B cell (primary cell): ENCODE measurements at regions not wholly inside any gene's neighbourhood (a gene's known extent, or its start where the extent isn't known, plus 50 kb on each side); places are given as distances from the start of the nearest gene placed in this dataset.

Experiments used
- ATAC-seq: fragments of 200-7000 bp; cut with Tn5 transposase; one replicate; pipeline ENCODE4 v1.10.0; 2021; ENCODE audit warnings: low read depth, mild to moderate bottlenecking, moderate number of reproducible peaks, moderate library complexity
- CTCF ChIA-PET: fragments of 350-600 bp; sonication (Branson Sonifier 250); formaldehyde crosslinking; loops from one replicate; lab custom pipeline; 2021; ENCODE audit warnings: antibody characterized with exemption, inconsistent platforms; lab: Charles Lee
- POLR2A ChIA-PET: fragments of 350-600 bp; sonication (Branson Sonifier 250); formaldehyde crosslinking; loops from one replicate; lab custom pipeline; 2021; ENCODE audit warnings: antibody characterized with exemption; lab: Charles Lee
- DNase-seq: peaks from one replicate; pipeline ENCODE4 v3.0.0; 2013
- H2AFZ ChIP-seq: 2 replicates; pipeline ENCODE4 v1.6.1; 2012; ENCODE audit warnings: mild to moderate bottlenecking, low read depth, low read length; ENCODE audit not compliant: insufficient read depth, poor library complexity, severe bottlenecking
- H3K27ac ChIP-seq, 2 donors: 1 replicate in 1 of 2; 2 replicates in 1 of 2; pipeline ENCODE4 v1.5.1; 2012 to 2013; ENCODE audit warnings: low read length in 2 of 2, mild to moderate bottlenecking in 2 of 2, moderate library complexity in 1 of 2
- H3K27me3 ChIP-seq, 4 experiments: fragments of 200-600 bp in 1 of 4; sonication (generic) in 1 of 4; replicated peaks in 1 of 4; 1 replicate in 2 of 4; 2 replicates in 2 of 4; pipeline versions ENCODE4 v1.6.1 to v1.7.0; 2013 to 2016; ENCODE audit warnings: low read length in 3 of 4, mild to moderate bottlenecking in 2 of 4, mixed read lengths in 1 of 4, moderate library complexity in 1 of 4; ENCODE audit not compliant: insufficient read depth in 4 of 4, control insufficient read depth in 3 of 4; ENCODE audit errors: control extremely low read depth in 1 of 4
- H3K36me3 ChIP-seq, 2 experiments: replicated peaks in 1 of 2; 1 replicate in 1 of 2; 2 replicates in 1 of 2; pipeline versions ENCODE4 v1.6.1 to v1.7.1; 2013; ENCODE audit warnings: low read length in 1 of 2; ENCODE audit not compliant: insufficient read depth in 2 of 2, control insufficient read depth in 1 of 2; ENCODE audit errors: control extremely low read depth in 1 of 2, extremely low read depth in 1 of 2
- H3K4me1 ChIP-seq, 2 donors: fragments of 200-600 bp in 1 of 2; sonication (generic) in 1 of 2; 1 replicate in 1 of 2; 2 replicates in 1 of 2; pipeline versions ENCODE4 v1.5.1 to v1.6.1; 2013 to 2017; ENCODE audit warnings: low read length in 2 of 2; ENCODE audit not compliant: control insufficient read depth in 2 of 2, insufficient read depth in 2 of 2
- H3K4me2 ChIP-seq: replicated peaks from 2 replicates; pipeline ENCODE3; 2012; ENCODE audit warnings: mild to moderate bottlenecking, low read depth, low read length; ENCODE audit not compliant: poor library complexity, severe bottlenecking
- H3K4me3 ChIP-seq, 5 experiments: fragments of 200-600 bp in 1 of 5; sonication (generic) in 1 of 5; 1 replicate in 3 of 5; 2 replicates in 2 of 5; pipeline versions ENCODE4 v1.5.1 to v1.7.0; 2011 to 2016; ENCODE audit warnings: low read length in 4 of 5, mild to moderate bottlenecking in 4 of 5, low read depth in 2 of 5, control low read depth in 1 of 5, moderate library complexity in 1 of 5; ENCODE audit not compliant: insufficient read depth in 1 of 5; ENCODE audit errors: control extremely low read depth in 1 of 5, extremely low read depth in 1 of 5
- H3K79me2 ChIP-seq: fragments of 200-600 bp; sonication (generic); one replicate; pipeline ENCODE4 v1.6.0; 2016; ENCODE audit warnings: low read length; ENCODE audit not compliant: control insufficient read depth, insufficient read depth
- H3K9ac ChIP-seq: fragments of 200-600 bp; sonication (generic); 2 replicates; pipeline ENCODE4 v1.6.1; 2017; ENCODE audit warnings: mild to moderate bottlenecking, low read length, moderate library complexity
- H3K9me3 ChIP-seq, 3 donors: one replicate each; pipeline versions ENCODE4 v1.6.1 to v1.7.1; 2013; ENCODE audit warnings: low read length in 2 of 3; ENCODE audit not compliant: control insufficient read depth in 2 of 3, insufficient read depth in 1 of 3; ENCODE audit errors: control extremely low read depth in 1 of 3
- H4K20me1 ChIP-seq: 2 replicates; pipeline ENCODE4 v1.6.0; 2012; ENCODE audit warnings: mild to moderate bottlenecking, low read length; ENCODE audit not compliant: insufficient read depth, control insufficient read depth, poor library complexity, severe bottlenecking
- H3K27ac Mint-ChIP-seq: one replicate; pipeline ENCODE4 v1.8.0; 2021; ENCODE audit warnings: mixed read lengths
- H3K27me3 Mint-ChIP-seq: one replicate; pipeline ENCODE4 v1.8.0; 2021; ENCODE audit warnings: mixed read lengths
- H3K4me1 Mint-ChIP-seq: one replicate; pipeline ENCODE4 v1.8.0; 2021; ENCODE audit warnings: mixed read lengths
- H3K4me3 Mint-ChIP-seq: one replicate; pipeline ENCODE4 v1.8.0; 2021; ENCODE audit warnings: mixed read lengths
- H3K9me3 Mint-ChIP-seq: one replicate; pipeline ENCODE4 v1.8.0; 2022; ENCODE audit warnings: mixed read lengths; ENCODE audit not compliant: insufficient read depth
- CTCF ChIP-seq: fragments of 200-600 bp; IDR thresholded peaks from one replicate; pipeline ENCODE4 v1.8.0; 2022; ENCODE audit warnings: antibody characterized with exemption, mild to moderate bottlenecking
- EZH2 ChIP-seq: IDR thresholded peaks from 2 replicates; pipeline ENCODE4 v1.6.1; 2012; ENCODE audit warnings: borderline replicate concordance, low read depth, mild to moderate bottlenecking, moderate library complexity, low read length; ENCODE audit not compliant: insufficient read depth, poor library complexity, severe bottlenecking
- WGBS: methylation state at CpG from one replicate; pipeline ENCODE4 v1.1.5; 2013; ENCODE audit warnings: missing lambda C conversion rate; ENCODE audit not compliant: insufficient coverage; 5-methylcytosine and 5-hydroxymethylcytosine counted together
- intact Hi-C: fragments of 100-400 bp; cut with micrococcal nuclease; formaldehyde crosslinking; loops from one replicate; pipeline ENCODE4 v1.10.0; 2022

GRCh38 chr16:59535298-59535697, 801.2 kb upstream of the GOT2 start:
- Histone ChIP-seq H3K4me3 (no peak overlapping the region), H2AFZ (no peak overlapping the region), H3K4me1 (no peaks in the 10 kb centered on the region), H3K9me3 (peaks cover 0 to 3% (median 0%) of the 10 kb centered on the region in 3 donors), H3K27ac (no peak overlapping the region), H3K79me2 (no peaks in the 10 kb centered on the region), H3K36me3 (no peaks in the 10 kb centered on the region), H4K20me1 (no peaks in the 10 kb centered on the region), H3K27me3 (no peaks in the 10 kb centered on the region), H3K4me2 (no peak overlapping the region), H3K9ac (no peak overlapping the region)
- DNase-seq (no peak), ATAC-seq (no peak)
- TF ChIP-seq EZH2, result no peak
- no peak for TF ChIP-seq CTCF
- Mint-ChIP-seq H3K4me3 (no peak overlapping the region), H3K9me3 (peaks cover 4% of the 10 kb centered on the region), H3K27me3 (no peaks in the 10 kb centered on the region), H3K27ac (no peak overlapping the region), H3K4me1 (no peaks in the 10 kb centered on the region)
- intact Hi-C loops, result no loop called here
- WGBS, result 100% methylated on average over 2 of the region's 4 CpGs
- ChIA-PET POLR2A (no interaction called here), CTCF (no interaction called here)

- Mint-ChIP-seq H3K4me1 (no peaks in the 10 kb centered on the region), H3K9me3 (no peaks in the 10 kb centered on the region), H3K4me3 (no peak overlapping the region), H3K27ac (no peak overlapping the region), H3K27me3 (no peaks in the 10 kb centered on the region)
- POLR2A ChIA-PET, result no interaction called here
- no peaks in the 10 kb centered on the region for H3K79me2 ChIP-seq
- no peak for ATAC-seq
- H3K4me3 ChIP-seq, result no peak overlapping the region
- H3K27me3 ChIP-seq, result no peaks in the 10 kb centered on the region
- H2AFZ ChIP-seq, result no peak overlapping the region
- DNase-seq, result no peak
- WGBS, result 100% methylated on average over 2 of the region's 14 CpGs
- intact Hi-C loops, result no loop called here
- no peaks in the 10 kb centered on the region for H3K36me3 ChIP-seq
- no peak overlapping the region for H3K4me2 ChIP-seq
- CTCF ChIA-PET, result no interaction called here
- no peak overlapping the region for H3K27ac ChIP-seq
- TF ChIP-seq EZH2 (no peak), CTCF (no peak)
- H3K9me3 ChIP-seq, result no peaks in the 10 kb centered on the region
- H4K20me1 ChIP-seq, result no peaks in the 10 kb centered on the region
- no peaks in the 10 kb centered on the region for H3K4me1 ChIP-seq
- H3K9ac ChIP-seq, result no peak overlapping the region
These were observed 793.3 kb upstream of the GOT2 start for GRCh38 chr16:59527206-59527997.
